ENCODE measurements at regions not wholly inside any gene's neighbourhood (a gene's known extent, or its start where the extent isn't known, plus 50 kb on each side); places are given as distances from the start of the nearest gene placed in this dataset.
"Not testable (repeated sequence)": the region's sequence is repeated elsewhere in the genome, so short reads cannot be mapped to it uniquely, and the experiment has no call there.

DNA sequence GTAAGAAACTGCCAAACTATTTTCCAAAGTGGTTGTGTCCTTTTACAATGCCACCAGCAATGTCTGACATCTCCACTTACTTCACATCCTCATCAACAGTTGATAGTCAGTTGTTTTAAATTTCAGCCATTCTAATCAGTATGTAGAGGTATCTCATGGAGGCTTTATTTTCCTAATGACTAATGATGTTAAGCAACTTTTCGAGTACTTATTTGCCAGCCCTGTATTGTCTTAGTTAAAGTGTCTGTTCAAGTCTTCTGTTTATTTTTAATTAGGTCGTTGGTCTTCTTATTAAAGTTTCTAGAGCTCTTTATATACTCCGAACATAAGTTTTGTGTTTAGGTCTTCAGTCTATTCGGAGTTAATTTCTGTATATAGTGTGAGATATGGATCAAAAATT lies 54.9 kb upstream of the NBPF12 start:
- H3K4me3 ChIP-seq (ENCODE audit: low read depth, poor library complexity, severe bottlenecking); DNase-seq (ENCODE audit: low spot score in 2 of 2); intact Hi-C loops (cut with DNase I; ENCODE audit: low total_unique reads): not testable (repeated sequence)
- WGBS, 2 donors, result 72 to 87% methylated on average over 4 of the region's 4 CpGs

DNA sequence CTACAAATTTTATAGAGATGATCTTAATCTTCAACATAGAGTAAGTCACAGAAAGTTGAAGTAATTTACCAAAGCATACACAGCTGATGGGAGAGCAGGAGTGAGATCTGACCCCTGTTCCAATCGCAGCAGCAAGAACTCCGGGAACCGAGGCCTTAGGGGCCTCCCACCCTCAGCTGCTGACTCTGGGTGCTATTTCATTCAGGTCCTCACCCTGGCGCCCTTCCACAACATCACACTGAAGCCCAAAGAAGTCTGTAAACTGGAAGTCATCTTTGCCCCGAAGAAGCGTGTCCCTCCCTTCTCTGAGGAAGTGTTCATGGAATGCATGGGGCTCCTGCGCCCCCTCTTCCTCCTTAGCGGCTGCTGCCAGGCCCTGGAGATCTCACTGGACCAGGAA lies 57.0 kb upstream of the NBPF12 start:
- H3K4me3 ChIP-seq (ENCODE audit: low read depth, poor library complexity, severe bottlenecking); DNase-seq (ENCODE audit: low spot score in 2 of 2); intact Hi-C loops (cut with DNase I; ENCODE audit: low total_unique reads): not testable (repeated sequence)
- 80% methylated on average over 1 of the region's 8 CpGs; no CpG with 5 or more reads in 1 of the 2 donors for WGBS, 2 donors

- DNase-seq (ENCODE audit: low spot score in 2 of 2); H3K4me3 ChIP-seq (ENCODE audit: low read depth, poor library complexity, severe bottlenecking); intact Hi-C loops (cut with DNase I; ENCODE audit: low total_unique reads): not testable (repeated sequence)
- WGBS, 2 donors, result 48 to 49% methylated on average over 3 of the region's 3 CpGs
Observed at GRCh38 chr1:146863799-146864319, 74.3 kb upstream of the NBPF12 start.

- 60 to 90% methylated on average over 2 to 8 of the region's 9 CpGs for whole genome bisulfite sequencing, 2 donors
- DNase-seq (ENCODE audit: low spot score in 2 of 2); intact Hi-C loops (cut with DNase I; ENCODE audit: low total_unique reads); H3K4me3 ChIP-seq (ENCODE audit: low read depth, poor library complexity, severe bottlenecking): not testable (repeated sequence)
Observed at GRCh38 chr1:146853147-146853546, 85.0 kb upstream of the NBPF12 start.

DNA sequence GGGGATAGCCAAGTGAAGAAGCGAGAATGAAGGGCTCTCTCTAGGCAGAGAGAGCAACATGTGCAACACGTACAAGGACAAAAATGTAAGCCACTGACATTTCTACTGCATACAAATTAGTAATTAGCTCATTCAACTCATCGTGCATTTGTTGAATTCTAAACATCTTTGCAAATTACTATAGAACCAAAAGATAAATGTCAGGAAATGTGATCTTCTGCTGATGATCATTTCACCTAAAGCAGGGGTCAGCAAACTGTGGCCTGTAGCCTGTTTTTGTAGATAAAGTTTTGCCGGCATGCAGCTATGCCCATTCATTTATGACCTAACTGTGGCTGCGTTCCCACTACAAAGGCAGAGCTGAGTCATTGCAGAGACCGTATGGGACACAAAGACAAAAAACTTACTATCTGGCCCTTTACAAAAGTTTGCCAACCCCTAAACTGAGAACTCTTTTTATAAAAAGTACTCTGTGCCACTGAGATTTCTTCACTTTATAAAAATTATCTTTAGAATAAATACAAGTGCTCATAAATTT lies 87.7 kb upstream of the NBPF12 start:
- DNase-seq (ENCODE audit: low spot score in 2 of 2); H3K4me3 ChIP-seq (ENCODE audit: low read depth, poor library complexity, severe bottlenecking); intact Hi-C loops (cut with DNase I; ENCODE audit: low total_unique reads): not testable (repeated sequence)
- WGBS, 2 donors, result 73 to 77% methylated on average over 6 of the region's 6 CpGs

DNA sequence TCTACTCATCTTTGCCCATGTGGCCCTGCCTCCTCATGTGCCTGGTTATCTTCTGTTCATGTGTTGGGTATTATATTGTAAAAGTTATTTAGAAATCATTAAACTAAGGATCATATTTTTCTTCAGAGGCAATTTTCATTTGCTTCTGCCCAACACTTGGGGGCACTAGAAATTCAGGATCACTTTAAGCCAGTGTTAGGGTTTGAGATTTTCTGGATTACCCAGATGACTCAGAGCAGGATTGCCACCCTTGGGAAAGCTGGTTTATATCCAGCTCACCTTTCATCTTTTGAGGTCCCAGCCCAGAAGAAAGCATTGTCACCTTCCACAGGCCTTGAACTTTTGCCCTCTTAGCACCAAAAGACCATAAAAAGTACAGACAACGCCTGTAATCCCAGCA lies 99.4 kb upstream of the NBPF12 start:
- WGBS, 2 donors, result no CpG with 5 or more reads among the region's 1 CpG
- H3K4me3 ChIP-seq (ENCODE audit: low read depth, poor library complexity, severe bottlenecking); intact Hi-C loops (cut with DNase I; ENCODE audit: low total_unique reads); DNase-seq (ENCODE audit: low spot score in 2 of 2): not testable (repeated sequence)

- H3K4me3 ChIP-seq (ENCODE audit: low read depth, poor library complexity, severe bottlenecking); DNase-seq (ENCODE audit: low spot score in 2 of 2); intact Hi-C loops (cut with DNase I; ENCODE audit: low total_unique reads): not testable (repeated sequence)
- WGBS, 2 donors, result no CpG with 5 or more reads among the region's 1 CpG
Observed at GRCh38 chr1:146826957-146827356, 111.2 kb upstream of the NBPF12 start.

DNA sequence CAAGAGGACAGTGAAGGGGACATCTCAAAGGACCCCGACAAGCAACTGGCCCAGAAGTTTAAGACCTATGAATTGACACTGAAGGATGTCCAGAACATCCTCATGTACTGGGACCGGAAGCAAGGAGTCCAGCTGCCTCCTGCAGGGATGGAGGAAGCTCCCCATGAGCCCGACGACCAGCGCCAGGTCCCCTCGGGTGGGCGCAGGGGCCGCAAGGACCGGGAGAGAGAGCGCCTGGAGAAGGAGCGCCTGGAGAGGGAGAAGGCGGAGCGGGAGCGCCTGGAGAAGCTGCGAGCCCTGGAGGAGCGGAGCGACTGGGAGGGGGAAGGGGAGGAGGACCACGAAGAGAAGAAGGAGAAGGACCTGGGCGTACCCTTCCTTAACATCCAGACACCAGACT lies 143.9 kb upstream of the NBPF12 start:
- intact Hi-C loops (cut with DNase I; ENCODE audit: low total_unique reads); H3K4me3 ChIP-seq (ENCODE audit: low read depth, poor library complexity, severe bottlenecking); DNase-seq (ENCODE audit: low spot score in 2 of 2): not testable (repeated sequence)
- 90 to 93% methylated on average over 19 of the region's 19 CpGs for WGBS, 2 donors

DNA sequence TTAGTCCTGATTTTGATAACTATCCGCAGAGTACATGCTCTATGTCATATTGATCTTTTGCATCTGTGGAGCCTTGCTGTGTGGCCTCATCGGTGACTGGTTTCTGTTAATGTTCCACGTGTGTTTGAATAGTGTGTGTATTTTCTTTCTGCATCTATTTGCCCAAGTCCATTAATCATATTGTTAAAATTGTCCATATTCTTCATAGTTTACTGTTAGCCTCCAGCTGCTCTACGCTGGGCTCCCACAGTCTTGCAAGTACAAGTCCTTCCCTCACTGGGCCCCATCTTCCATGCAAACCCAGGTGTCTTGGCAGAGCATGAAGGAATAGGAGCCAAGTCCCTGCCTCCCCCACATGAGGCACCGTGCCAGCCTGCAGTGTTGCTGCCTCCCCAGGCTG lies 145.4 kb upstream of the NBPF12 start:
- H3K4me3 ChIP-seq (ENCODE audit: low read depth, poor library complexity, severe bottlenecking); DNase-seq (ENCODE audit: low spot score in 2 of 2); intact Hi-C loops (cut with DNase I; ENCODE audit: low total_unique reads): not testable (repeated sequence)
- 52 to 69% methylated on average over 4 of the region's 5 CpGs for WGBS, 2 donors

DNA sequence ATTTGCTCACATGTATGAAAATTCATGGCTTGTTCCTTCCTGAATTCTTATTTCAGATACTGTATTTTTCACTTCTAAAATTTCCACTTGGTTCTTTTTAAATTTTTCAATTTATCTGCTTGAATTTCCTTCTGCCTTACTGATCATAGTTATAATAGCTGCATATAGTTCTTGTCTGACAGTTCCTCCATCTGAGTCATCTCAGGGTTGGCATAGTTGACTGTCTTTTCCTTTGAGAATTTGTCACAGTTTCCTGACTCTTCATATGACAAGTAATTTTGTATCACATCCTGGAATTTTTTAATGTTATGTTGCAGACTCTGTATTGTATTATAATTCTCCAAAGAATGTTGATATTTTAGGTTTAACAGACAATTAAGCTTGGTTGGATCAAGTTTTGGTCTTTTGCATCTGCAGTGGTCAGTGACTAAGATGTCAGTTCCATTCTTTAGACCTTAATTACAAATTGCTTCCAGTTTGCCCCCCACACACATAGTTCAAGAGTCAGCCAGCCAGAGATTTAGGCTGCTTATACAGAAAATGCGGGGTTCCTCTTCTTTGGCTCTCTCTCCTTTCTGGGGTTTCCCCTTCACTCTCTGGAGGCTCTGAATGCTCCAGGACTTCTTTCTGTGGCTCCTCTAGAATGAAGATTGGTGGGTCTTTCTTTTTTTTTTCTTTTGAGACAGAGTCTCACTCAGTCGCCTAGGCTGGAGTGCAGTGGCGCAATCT lies 153.7 kb upstream of the NBPF12 start:
- 57 to 72% methylated on average over 1 to 3 of the region's 3 CpGs for WGBS, 2 donors
- DNase-seq (ENCODE audit: low spot score in 2 of 2); intact Hi-C loops (cut with DNase I; ENCODE audit: low total_unique reads); H3K4me3 ChIP-seq (ENCODE audit: low read depth, poor library complexity, severe bottlenecking): not testable (repeated sequence)

GRCh38 chr1:146781235-146781634 lies 156.9 kb upstream of the NBPF12 start:
- WGBS, 2 donors, result 77 to 82% methylated on average over 7 of the region's 7 CpGs
- DNase-seq (ENCODE audit: low spot score in 2 of 2), result not testable (repeated sequence)

GRCh38 chr1:146777826-146778602 lies 160.1 kb upstream of the NBPF12 start:
- DNase-seq (ENCODE audit: low spot score in 2 of 2); intact Hi-C loops (cut with DNase I; ENCODE audit: low total_unique reads); H3K4me3 ChIP-seq (ENCODE audit: low read depth, poor library complexity, severe bottlenecking): not testable (repeated sequence)
- 0 to 24% methylated on average over 4 to 5 of the region's 13 CpGs for WGBS, 2 donors

More at GRCh38 chr1:146781235-146781634, 156.9 kb upstream of the NBPF12 start:
- intact Hi-C loops (cut with DNase I; ENCODE audit: low total_unique reads); H3K4me3 ChIP-seq (ENCODE audit: low read depth, poor library complexity, severe bottlenecking): not testable (repeated sequence)

DNA sequence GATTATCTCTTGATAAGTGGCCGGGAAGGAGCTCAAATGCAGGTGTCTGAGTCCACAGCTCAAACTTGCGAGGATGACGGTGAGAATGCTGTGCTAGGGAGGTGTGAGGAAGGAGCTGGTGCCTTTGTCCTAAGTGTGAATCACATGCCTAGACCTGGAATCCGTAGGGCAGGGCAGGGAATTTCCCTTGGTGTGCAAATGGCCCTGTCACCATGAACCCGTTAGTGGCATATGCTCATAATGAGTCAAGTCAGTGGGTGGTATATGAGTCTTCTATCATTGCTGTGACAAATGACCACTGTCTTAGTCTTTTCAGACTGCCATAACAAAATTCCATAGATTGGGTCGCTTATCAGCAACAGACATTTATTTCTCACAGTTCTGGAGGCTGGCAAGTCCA lies 163.1 kb upstream of the NBPF12 start:
- intact Hi-C loops (cut with DNase I; ENCODE audit: low total_unique reads); H3K4me3 ChIP-seq (ENCODE audit: low read depth, poor library complexity, severe bottlenecking); DNase-seq (ENCODE audit: low spot score in 2 of 2): not testable (repeated sequence)
- 49 to 83% methylated on average over 2 to 3 of the region's 6 CpGs for WGBS, 2 donors

DNA sequence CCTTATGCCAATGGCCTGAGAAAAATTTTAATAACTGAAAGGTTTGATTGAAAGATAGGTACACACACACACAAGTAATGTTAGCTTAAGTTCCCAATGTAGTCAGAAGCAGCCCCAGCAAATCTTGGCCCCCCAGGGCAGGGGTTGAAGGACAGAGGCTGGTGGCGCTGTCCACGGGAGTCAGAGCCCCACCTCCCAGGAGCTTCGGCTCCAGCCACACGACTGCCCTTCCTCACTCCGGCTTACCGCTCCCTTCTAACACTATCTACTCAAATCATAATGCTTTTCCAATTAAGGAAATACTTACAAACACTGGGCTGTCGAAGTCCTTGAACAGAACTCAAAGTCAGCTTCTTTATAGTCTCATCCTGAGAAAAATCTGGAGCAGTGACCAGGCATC lies 163.9 kb upstream of the NBPF12 start:
- DNase-seq (ENCODE audit: low spot score in 2 of 2); H3K4me3 ChIP-seq (ENCODE audit: low read depth, poor library complexity, severe bottlenecking); intact Hi-C loops (cut with DNase I; ENCODE audit: low total_unique reads): not testable (repeated sequence)
- WGBS, 2 donors, result 72 to 74% methylated on average over 5 to 7 of the region's 7 CpGs

- H3K4me3 ChIP-seq (ENCODE audit: low read depth, poor library complexity, severe bottlenecking); DNase-seq (ENCODE audit: low spot score in 2 of 2); intact Hi-C loops (cut with DNase I; ENCODE audit: low total_unique reads): not testable (repeated sequence)
- WGBS, 2 donors, result 65% methylated on average over 13 to 16 of the region's 16 CpGs
Observed at GRCh38 chr1:146771409-146771808, 166.7 kb upstream of the NBPF12 start.
